CD14-positive monocyte (primary cell): ENCODE measurements at regions not wholly inside any gene's neighbourhood (a gene's known extent, or its start where the extent isn't known, plus 50 kb on each side); places are given as distances from the start of the nearest gene placed in this dataset.

Source experiments
- DNase-seq, 3 donors: peaks; one replicate each; pipeline ENCODE4 v3.0.0-alpha.2; 2011 to 2022
- H2AFZ ChIP-seq: 2 replicates; pipeline ENCODE4 v1.6.0; 2012; ENCODE audit warnings: mild to moderate bottlenecking, low read depth, low read length, inconsistent platforms; ENCODE audit not compliant: insufficient read depth, poor library complexity, severe bottlenecking
- H3K27ac ChIP-seq, 2 donors: 1 replicate in 1 of 2; 2 replicates in 1 of 2; pipeline ENCODE4 v1.5.1; 2012 to 2013; ENCODE audit warnings: low read length in 2 of 2, control low read depth in 1 of 2, inconsistent platforms in 1 of 2, low read depth in 1 of 2, mild to moderate bottlenecking in 1 of 2
- H3K27me3 ChIP-seq, 2 donors: one replicate each; pipeline versions ENCODE4 v1.6.0 to v1.6.1; 2011 to 2013; ENCODE audit warnings: low read length in 2 of 2; ENCODE audit not compliant: control insufficient read depth in 2 of 2, insufficient read depth in 2 of 2
- H3K36me3 ChIP-seq, 2 donors: replicated peaks in 1 of 2; 1 replicate in 1 of 2; 2 replicates in 1 of 2; pipeline versions ENCODE4 v1.5.1 to v1.6.1; 2012 to 2013; ENCODE audit warnings: low read length in 2 of 2, control low read depth in 1 of 2, inconsistent platforms in 1 of 2, mild to moderate bottlenecking in 1 of 2; ENCODE audit not compliant: insufficient read depth in 2 of 2, control insufficient read depth in 1 of 2
- H3K4me1 ChIP-seq, 2 donors: 1 replicate in 1 of 2; 2 replicates in 1 of 2; pipeline versions ENCODE4 v1.5.1 to v1.6.1; 2012 to 2013; ENCODE audit warnings: low read length in 2 of 2, control low read depth in 1 of 2, inconsistent platforms in 1 of 2, mild to moderate bottlenecking in 1 of 2, moderate library complexity in 1 of 2; ENCODE audit not compliant: insufficient read depth in 2 of 2, control insufficient read depth in 1 of 2
- H3K4me2 ChIP-seq: replicated peaks from 2 replicates; pipeline ENCODE3; 2012; ENCODE audit warnings: low read length, moderate library complexity, mild to moderate bottlenecking; ENCODE audit not compliant: poor library complexity, severe bottlenecking; ENCODE audit errors: extremely low read depth
- H3K4me3 ChIP-seq, 3 experiments: fragments of 200-600 bp in 1 of 3; sonication (generic) in 1 of 3; replicated peaks in 1 of 3; 1 replicate in 2 of 3; 2 replicates in 1 of 3; pipeline ENCODE4 v1.5.1; 2011 to 2013; ENCODE audit warnings: low read length in 3 of 3, mild to moderate bottlenecking in 3 of 3, control low read depth in 2 of 3, low read depth in 2 of 3, inconsistent platforms in 1 of 3, moderate library complexity in 1 of 3
- H3K79me2 ChIP-seq: 2 replicates; pipeline ENCODE4 v1.6.0; 2012; ENCODE audit warnings: mild to moderate bottlenecking, control low read depth, inconsistent platforms, low read length, moderate library complexity; ENCODE audit not compliant: insufficient read depth
- H3K9ac ChIP-seq: 2 replicates; pipeline ENCODE4 v1.6.0; 2017; ENCODE audit warnings: low read length, mild to moderate bottlenecking; ENCODE audit not compliant: insufficient read depth, poor library complexity, severe bottlenecking
- H3K9me3 ChIP-seq, 2 donors: replicated peaks in 1 of 2; 1 replicate in 1 of 2; 2 replicates in 1 of 2; pipeline versions ENCODE4 v1.5.1 to v1.6.1; 2012 to 2013; ENCODE audit warnings: low read length in 2 of 2, control low read depth in 1 of 2; ENCODE audit not compliant: control insufficient read depth in 1 of 2, insufficient read depth in 1 of 2
- H4K20me1 ChIP-seq: 2 replicates; pipeline ENCODE4 v1.6.0; 2012; ENCODE audit warnings: mild to moderate bottlenecking, low read length, control low read depth, moderate library complexity; ENCODE audit not compliant: insufficient read depth
- H3K27ac Mint-ChIP-seq, 7 donors: one replicate each; pipeline ENCODE4 v1.8.0; 2020; ENCODE audit warnings: mild to moderate bottlenecking in 7 of 7, mixed read lengths in 7 of 7, moderate library complexity in 6 of 7, inconsistent platforms in 2 of 7
- H3K27me3 Mint-ChIP-seq, 3 donors: one replicate each; pipeline ENCODE4 v1.8.0; 2021 to 2022; ENCODE audit warnings: low read depth in 3 of 3, mild to moderate bottlenecking in 3 of 3, mixed read lengths in 3 of 3, moderate library complexity in 3 of 3, inconsistent platforms in 1 of 3
- H3K36me3 Mint-ChIP-seq, 2 donors: one replicate each; pipeline ENCODE4 v1.8.0; 2020; ENCODE audit warnings: mixed read lengths in 2 of 2, inconsistent platforms in 1 of 2, mild to moderate bottlenecking in 1 of 2
- H3K4me1 Mint-ChIP-seq: one replicate; pipeline ENCODE4 v1.8.0; 2020; ENCODE audit warnings: mild to moderate bottlenecking, mixed read lengths
- H3K4me3 Mint-ChIP-seq, 2 donors: one replicate each; pipeline ENCODE4 v1.8.0; 2020; ENCODE audit warnings: mild to moderate bottlenecking in 2 of 2, mixed read lengths in 2 of 2, moderate library complexity in 1 of 2
- H3K9me3 Mint-ChIP-seq, 7 donors: one replicate each; pipeline ENCODE4 v1.8.0; 2020 to 2022; ENCODE audit warnings: mixed read lengths in 7 of 7, mild to moderate bottlenecking in 6 of 7, moderate library complexity in 6 of 7, inconsistent platforms in 2 of 7
- WGBS: methylation state at CpG from one replicate; pipeline ENCODE4 v1.1.5; 2013; ENCODE audit warnings: missing lambda C conversion rate; ENCODE audit not compliant: insufficient coverage; 5-methylcytosine and 5-hydroxymethylcytosine counted together
- intact Hi-C, 2 donors: fragments of 100-400 bp; cut with micrococcal nuclease; formaldehyde crosslinking; loops; one replicate each; pipeline versions ENCODE4 v1.15.0 to v1.15.1; 2023
- TF ChIP-seq, protein P1 (sequence below): fragments of 200-600 bp; IDR thresholded peaks from one replicate; pipeline ENCODE4 v1.8.0; 2022; ENCODE audit warnings: antibody characterized with exemption, mild to moderate bottlenecking

DNA sequence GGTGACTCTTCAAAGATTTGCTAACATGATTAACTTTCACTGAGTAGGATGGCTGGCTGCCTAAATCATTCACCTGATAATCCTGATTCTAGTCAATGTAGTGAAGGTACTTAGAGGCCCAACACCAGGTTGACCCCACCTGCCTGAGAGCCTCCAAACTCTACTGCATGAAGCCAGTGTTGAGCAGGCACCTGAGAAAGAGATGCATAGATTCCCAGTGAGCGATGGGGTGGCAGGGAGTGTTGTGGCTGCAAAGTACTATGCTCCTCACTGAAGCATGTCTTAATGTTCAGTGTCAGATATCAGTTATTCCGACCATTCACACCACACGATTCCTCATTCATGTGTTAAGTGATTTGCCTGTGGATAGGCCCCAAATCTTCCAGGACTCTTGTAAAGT lies 804.4 kb downstream of the TLE4 start:
- Histone ChIP-seq H3K36me3 (no peaks in the 10 kb centered on the region), H3K27me3 (no peaks in the 10 kb centered on the region), H3K79me2 (no peaks in the 10 kb centered on the region), H3K27ac (no peak overlapping the region), H3K4me3 (no peak overlapping the region), H3K9ac (no peak overlapping the region), H3K4me1 (no peaks in the 10 kb centered on the region), H3K9me3 (peaks cover 3 to 8% of the 10 kb centered on the region in 2 donors), H4K20me1 (no peaks in the 10 kb centered on the region), H3K4me2 (no peak overlapping the region), H2AFZ (no peak overlapping the region)
- no peaks in the 10 kb centered on the region for H3K4me1 Mint-ChIP-seq
- no peak for DNase-seq
- no peaks in the 10 kb centered on the region for H3K27me3 Mint-ChIP-seq
- intact Hi-C loops, result no loop called here
- no CpG with 5 or more reads among the region's 3 CpGs for WGBS
- no peak overlapping the region for H3K4me3 Mint-ChIP-seq
- H3K9me3 Mint-ChIP-seq, result peaks cover 0 to 15% (median 3%) of the 10 kb centered on the region in 7 donors
- TF ChIP-seq, protein P1, sequence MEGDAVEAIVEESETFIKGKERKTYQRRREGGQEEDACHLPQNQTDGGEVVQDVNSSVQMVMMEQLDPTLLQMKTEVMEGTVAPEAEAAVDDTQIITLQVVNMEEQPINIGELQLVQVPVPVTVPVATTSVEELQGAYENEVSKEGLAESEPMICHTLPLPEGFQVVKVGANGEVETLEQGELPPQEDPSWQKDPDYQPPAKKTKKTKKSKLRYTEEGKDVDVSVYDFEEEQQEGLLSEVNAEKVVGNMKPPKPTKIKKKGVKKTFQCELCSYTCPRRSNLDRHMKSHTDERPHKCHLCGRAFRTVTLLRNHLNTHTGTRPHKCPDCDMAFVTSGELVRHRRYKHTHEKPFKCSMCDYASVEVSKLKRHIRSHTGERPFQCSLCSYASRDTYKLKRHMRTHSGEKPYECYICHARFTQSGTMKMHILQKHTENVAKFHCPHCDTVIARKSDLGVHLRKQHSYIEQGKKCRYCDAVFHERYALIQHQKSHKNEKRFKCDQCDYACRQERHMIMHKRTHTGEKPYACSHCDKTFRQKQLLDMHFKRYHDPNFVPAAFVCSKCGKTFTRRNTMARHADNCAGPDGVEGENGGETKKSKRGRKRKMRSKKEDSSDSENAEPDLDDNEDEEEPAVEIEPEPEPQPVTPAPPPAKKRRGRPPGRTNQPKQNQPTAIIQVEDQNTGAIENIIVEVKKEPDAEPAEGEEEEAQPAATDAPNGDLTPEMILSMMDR, result no peak
- no peak overlapping the region for H3K27ac Mint-ChIP-seq
- no peaks in the 10 kb centered on the region for H3K36me3 Mint-ChIP-seq

DNA sequence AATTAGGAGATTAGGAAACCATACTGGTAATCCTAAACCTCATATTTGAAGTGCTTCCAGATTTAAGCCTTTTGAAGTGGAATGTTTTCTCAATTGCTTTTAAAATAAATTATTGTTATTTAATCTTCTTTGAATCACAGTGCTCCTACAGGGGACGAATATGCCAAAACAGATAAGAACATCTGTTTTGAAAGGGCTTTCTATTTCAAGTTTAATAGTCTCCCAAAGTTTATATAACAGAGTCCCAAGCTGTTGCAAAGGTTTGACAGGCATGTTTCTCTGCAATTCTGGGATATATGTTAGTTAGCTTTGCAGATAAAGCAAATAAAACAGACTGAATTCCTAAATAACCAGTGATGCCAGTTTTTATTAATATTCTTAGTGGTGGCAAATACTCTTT lies 803.7 kb downstream of the TLE4 start:
- Mint-ChIP-seq H3K27me3 (no peaks in the 10 kb centered on the region), H3K4me3 (no peak overlapping the region), H3K36me3 (no peaks in the 10 kb centered on the region), H3K4me1 (no peaks in the 10 kb centered on the region), H3K9me3 (peaks cover 0 to 15% (median 4%) of the 10 kb centered on the region in 7 donors), H3K27ac (no peak overlapping the region)
- no peak for DNase-seq
- no peak overlapping the region for H2AFZ ChIP-seq
- no peak overlapping the region for H3K27ac ChIP-seq
- H3K4me1 ChIP-seq, result no peaks in the 10 kb centered on the region
- no CpG with 5 or more reads among the region's 1 CpG for WGBS
- no peak overlapping the region for H3K4me3 ChIP-seq
- H3K36me3 ChIP-seq, result no peaks in the 10 kb centered on the region
- intact Hi-C loops, result no loop called here
- H3K27me3 ChIP-seq, result no peaks in the 10 kb centered on the region
- no peak overlapping the region for H3K9ac ChIP-seq
- H4K20me1 ChIP-seq, result no peaks in the 10 kb centered on the region
- H3K9me3 ChIP-seq, result peaks cover 3 to 8% of the 10 kb centered on the region in 2 donors
- no peaks in the 10 kb centered on the region for H3K79me2 ChIP-seq
- TF ChIP-seq, protein P1, result no peak
- H3K4me2 ChIP-seq, result no peak overlapping the region
